ENCODE measurements at regions not wholly inside any gene's neighbourhood (a gene's known extent, or its start where the extent isn't known, plus 50 kb on each side); places are given as distances from the start of the nearest gene placed in this dataset.

DNA sequence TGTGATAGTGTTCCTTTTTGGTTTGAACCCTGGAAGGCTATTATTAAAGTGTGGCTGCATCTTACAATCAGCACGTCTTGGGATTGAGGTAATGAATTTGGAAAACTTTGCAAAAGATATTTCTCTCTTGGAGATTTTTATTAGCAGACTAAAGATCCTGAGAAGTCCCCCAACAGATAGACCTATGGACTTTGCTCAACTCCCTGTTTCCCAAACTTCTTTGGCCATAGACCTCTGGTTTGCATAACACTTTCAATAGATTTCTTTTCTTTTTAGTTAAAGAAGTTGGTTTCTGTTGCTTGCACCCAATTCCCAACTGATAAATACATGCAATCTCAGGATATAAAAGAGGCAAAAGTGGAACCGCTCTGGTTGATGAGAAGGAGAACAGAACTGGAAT lies 465.8 kb upstream of the PROK2 start:
- Histone ChIP-seq H3K4me3 (no peak overlapping the region), H3K79me2 (no peaks in the 10 kb centered on the region), H4K20me1 (ENCODE audit: insufficient read depth, poor library complexity, severe bottlenecking) (no peaks in the 10 kb centered on the region), H3K27ac (no peak overlapping the region), H3K9me3 (ENCODE audit: low read depth) (no peaks in the 10 kb centered on the region), H3K4me2 (no peak overlapping the region), H3K9me2 (replicated peaks; ENCODE audit: insufficient read depth) (no peaks in the 10 kb centered on the region), H2AFZ (no peak overlapping the region), H3K36me3 (replicated peaks; ENCODE audit: insufficient read depth, low read depth) (no peaks in the 10 kb centered on the region), H3K27me3 (peaks cover 4% of the 10 kb centered on the region), H3K4me1 (ENCODE audit: insufficient read depth) (peaks cover 11% of the 10 kb centered on the region)
- DNase-seq (ENCODE audit: low spot score), result no peak
- TF ChIP-seq, protein P1, sequence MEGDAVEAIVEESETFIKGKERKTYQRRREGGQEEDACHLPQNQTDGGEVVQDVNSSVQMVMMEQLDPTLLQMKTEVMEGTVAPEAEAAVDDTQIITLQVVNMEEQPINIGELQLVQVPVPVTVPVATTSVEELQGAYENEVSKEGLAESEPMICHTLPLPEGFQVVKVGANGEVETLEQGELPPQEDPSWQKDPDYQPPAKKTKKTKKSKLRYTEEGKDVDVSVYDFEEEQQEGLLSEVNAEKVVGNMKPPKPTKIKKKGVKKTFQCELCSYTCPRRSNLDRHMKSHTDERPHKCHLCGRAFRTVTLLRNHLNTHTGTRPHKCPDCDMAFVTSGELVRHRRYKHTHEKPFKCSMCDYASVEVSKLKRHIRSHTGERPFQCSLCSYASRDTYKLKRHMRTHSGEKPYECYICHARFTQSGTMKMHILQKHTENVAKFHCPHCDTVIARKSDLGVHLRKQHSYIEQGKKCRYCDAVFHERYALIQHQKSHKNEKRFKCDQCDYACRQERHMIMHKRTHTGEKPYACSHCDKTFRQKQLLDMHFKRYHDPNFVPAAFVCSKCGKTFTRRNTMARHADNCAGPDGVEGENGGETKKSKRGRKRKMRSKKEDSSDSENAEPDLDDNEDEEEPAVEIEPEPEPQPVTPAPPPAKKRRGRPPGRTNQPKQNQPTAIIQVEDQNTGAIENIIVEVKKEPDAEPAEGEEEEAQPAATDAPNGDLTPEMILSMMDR (IDR thresholded peaks at IDR 0.05; ENCODE audit: poor library complexity), result no peak
- TF ChIP-seq EZH2phosphoT487 (IDR thresholded peaks at IDR 0.05; ENCODE audit: low read depth, severe bottlenecking, unreplicated experiment), result no peak
- WGBS (ENCODE audit: low lambda C conversion rate, missing lambda C conversion rate), result 90% methylated on average over 2 of the region's 2 CpGs

DNA sequence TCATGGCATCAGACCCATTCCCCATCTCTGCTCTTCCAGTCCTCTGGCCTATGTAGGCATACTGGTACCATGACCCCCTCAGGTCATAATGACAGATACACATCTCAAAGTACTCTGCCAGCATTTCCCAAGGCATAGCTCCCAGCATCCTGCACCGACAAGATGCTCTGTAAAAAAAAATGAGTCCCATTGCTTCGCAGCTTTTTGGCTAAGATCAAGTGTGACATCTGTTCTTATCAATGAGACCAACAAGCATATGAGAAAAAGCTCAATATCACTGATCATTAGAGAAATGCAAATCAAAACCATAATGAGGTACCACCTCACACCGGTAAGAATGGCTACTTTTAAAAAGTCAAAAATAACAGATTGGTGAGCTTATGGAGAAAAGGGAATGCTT lies 463.9 kb upstream of the PROK2 start:
- DNase-seq (ENCODE audit: low spot score), result no peak
- peaks cover 4% of the 10 kb centered on the region for H3K27me3 ChIP-seq
- H3K4me2 ChIP-seq, result no peak overlapping the region
- H3K27ac ChIP-seq, result no peak overlapping the region
- TF ChIP-seq, protein P1 (IDR thresholded peaks at IDR 0.05; ENCODE audit: poor library complexity), result no peak
- no peak for TF ChIP-seq EZH2phosphoT487 (IDR thresholded peaks at IDR 0.05; ENCODE audit: low read depth, severe bottlenecking, unreplicated experiment)
- no peak for TF ChIP-seq EZH2 (IDR thresholded peaks at IDR 0.05; ENCODE audit: borderline replicate concordance)
- no peaks in the 10 kb centered on the region for H3K9me3 ChIP-seq (ENCODE audit: low read depth)
- WGBS (ENCODE audit: low lambda C conversion rate, missing lambda C conversion rate), result 96% methylated on average over 3 of the region's 3 CpGs
- H3K79me2 ChIP-seq, result no peaks in the 10 kb centered on the region
- H3K36me3 ChIP-seq (replicated peaks; ENCODE audit: insufficient read depth, low read depth), result no peaks in the 10 kb centered on the region
- H3K9me2 ChIP-seq (replicated peaks; ENCODE audit: insufficient read depth), result no peaks in the 10 kb centered on the region
- no peak overlapping the region for H3K4me3 ChIP-seq
- peaks cover 8% of the 10 kb centered on the region for H3K4me1 ChIP-seq (ENCODE audit: insufficient read depth)
- H4K20me1 ChIP-seq (ENCODE audit: insufficient read depth, poor library complexity, severe bottlenecking), result no peaks in the 10 kb centered on the region
- H2AFZ ChIP-seq, result no peak overlapping the region

DNA sequence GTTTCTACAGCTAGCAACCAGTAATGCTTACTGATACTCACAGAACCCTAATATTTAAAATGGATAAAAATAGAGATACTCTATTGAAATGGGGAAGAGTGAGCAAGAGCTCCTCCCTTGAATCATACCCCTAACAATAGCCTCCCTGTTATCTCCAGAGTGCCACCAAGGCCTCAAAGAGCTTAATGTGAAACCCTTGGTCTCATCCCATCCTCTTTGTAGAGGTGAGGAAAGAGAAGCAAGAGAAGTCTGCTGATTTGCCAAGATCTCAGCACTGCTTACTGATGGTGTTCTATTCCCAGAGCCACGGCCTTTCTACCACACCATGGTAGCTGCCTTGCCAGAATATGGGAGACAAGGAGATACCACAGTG lies 463.4 kb upstream of the PROK2 start:
- Histone ChIP-seq H3K36me3 (replicated peaks; ENCODE audit: insufficient read depth, low read depth) (no peaks in the 10 kb centered on the region), H3K4me3 (no peak overlapping the region), H3K4me1 (ENCODE audit: insufficient read depth) (peaks cover 8% of the 10 kb centered on the region), H3K4me2 (no peak overlapping the region), H3K27ac (no peak overlapping the region), H3K9me3 (ENCODE audit: low read depth) (no peaks in the 10 kb centered on the region), H4K20me1 (ENCODE audit: insufficient read depth, poor library complexity, severe bottlenecking) (no peaks in the 10 kb centered on the region), H3K27me3 (peaks cover 4% of the 10 kb centered on the region), H3K9me2 (replicated peaks; ENCODE audit: insufficient read depth) (no peaks in the 10 kb centered on the region), H3K79me2 (no peaks in the 10 kb centered on the region), H2AFZ (no peak overlapping the region)
- DNase-seq (ENCODE audit: low spot score), result no peak
- TF ChIP-seq, protein P1 (IDR thresholded peaks at IDR 0.05; ENCODE audit: poor library complexity), result no peak
- TF ChIP-seq EZH2phosphoT487 (IDR thresholded peaks at IDR 0.05; ENCODE audit: low read depth, severe bottlenecking, unreplicated experiment) (no peak), EZH2 (IDR thresholded peaks at IDR 0.05; ENCODE audit: borderline replicate concordance) (no peak)
- 83% methylated on average over 1 of the region's 1 CpG for WGBS (ENCODE audit: low lambda C conversion rate, missing lambda C conversion rate)

Data from hepatocyte (in vitro differentiated cells).